Hematopoietic multipotent progenitor cell treated with erythropoietin and hydrocortisone succinate and interleukin-3 and kit ligand, for 15 days (in vitro differentiated cells): ENCODE measurements at regions not wholly inside any gene's neighbourhood (a gene's known extent, or its start where the extent isn't known, plus 50 kb on each side); places are given as distances from the start of the nearest gene placed in this dataset.
"Not testable (repeated sequence)": the region's sequence is repeated elsewhere in the genome, so short reads cannot be mapped to it uniquely, and the experiment has no call there.

Source experiments
- DNase-seq: peaks from one replicate; pipeline ENCODE4 v3.0.0-alpha.2; 2015; ENCODE audit warnings: low spot score

DNA sequence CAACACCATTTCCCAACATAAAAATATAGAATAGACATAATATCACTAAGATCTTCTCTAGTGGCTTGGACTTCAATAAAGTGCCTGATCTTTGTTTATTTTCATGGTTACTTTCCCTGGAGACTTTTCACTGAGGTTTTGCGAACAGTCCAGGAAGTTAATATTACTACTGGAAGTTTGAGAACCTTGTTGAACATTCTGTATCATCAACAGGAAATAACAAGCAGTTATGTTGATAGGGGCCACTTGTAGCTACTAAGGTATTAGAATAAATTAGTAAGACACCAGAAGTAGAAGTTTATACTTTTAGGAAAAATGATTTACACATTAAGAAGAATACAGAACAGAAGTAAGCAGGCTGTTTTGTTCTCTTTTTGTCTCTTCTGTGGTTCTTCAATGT lies 180.2 kb downstream of the TFAP2B start:
- no peak for DNase-seq

DNA sequence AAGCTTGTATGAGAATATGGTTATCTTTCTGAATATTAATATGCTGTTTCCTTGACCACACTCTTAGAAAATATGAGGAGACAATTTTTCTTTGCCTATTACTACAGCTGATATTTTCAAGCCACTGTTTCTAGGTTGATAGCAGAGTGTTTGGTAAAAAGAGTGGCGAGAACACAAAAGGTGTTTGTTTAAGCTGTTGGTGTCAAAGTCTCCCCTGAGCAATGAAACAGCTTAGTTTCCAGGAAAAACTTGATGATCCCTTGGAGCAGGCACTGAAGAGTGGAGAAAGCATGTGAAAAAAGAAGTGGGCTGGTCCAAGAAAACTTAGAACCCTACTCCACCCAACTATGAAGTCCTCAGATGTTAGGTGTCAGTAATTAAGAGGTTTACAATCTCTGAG lies 182.7 kb downstream of the TFAP2B start:
- DNase-seq: no peak

DNA sequence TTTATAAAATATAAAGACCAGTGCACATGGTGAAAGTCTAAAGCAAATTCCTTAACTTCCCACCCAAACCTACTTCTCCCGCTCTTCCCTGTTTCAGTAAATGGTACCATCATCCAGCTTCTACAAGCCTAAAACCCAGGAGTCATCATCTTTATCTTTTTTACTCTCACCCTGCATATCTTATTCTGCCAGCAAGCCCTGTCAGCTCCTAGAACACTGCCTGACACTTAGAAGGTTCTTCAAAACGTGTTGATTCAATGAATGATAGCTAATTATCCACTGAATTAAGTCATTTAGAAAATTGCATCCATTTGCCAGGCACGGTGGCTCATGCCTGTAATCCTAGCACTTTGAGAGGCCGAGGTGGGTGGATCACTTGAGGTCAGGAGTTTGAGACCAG lies 185.7 kb downstream of the TFAP2B start:
- no peak for DNase-seq

DNA sequence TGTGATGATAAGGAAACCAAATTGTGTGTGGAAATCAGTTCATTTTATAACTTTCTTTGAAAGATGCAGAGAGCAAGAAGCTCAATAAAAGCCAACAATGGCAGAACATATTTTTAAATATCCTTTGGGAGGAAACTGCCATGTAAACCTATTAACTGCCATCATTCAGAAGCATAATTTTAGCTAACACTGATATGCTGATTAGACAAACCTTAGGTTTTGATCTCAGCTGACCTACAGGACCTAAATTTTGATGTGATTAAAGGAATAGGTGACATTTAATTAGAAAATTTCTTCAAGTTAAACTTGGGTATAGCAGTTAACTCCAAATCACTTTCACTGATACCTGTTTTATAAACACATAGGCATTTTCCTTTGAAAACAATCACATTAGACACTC lies 187.1 kb downstream of the TFAP2B start:
- no peak for DNase-seq

DNA sequence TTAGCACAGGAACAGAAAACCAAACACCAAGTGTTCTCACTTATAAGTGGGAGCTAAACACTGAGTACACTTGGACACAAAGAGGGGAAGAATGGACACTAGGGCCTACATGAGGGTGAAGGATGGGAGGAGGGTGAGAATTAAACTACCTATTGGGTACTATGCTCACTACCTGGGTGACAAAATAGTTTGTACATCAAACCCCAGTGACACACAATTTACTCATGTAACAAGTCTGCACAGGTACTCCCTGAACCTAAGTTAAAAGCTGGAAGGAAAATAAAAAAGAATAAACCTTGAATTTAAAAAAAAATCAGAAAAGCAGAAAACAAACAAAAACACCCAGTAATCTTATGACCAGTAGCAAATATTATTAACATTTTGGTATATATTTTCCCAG lies 188.6 kb downstream of the TFAP2B start:
- no peak for DNase-seq

DNA sequence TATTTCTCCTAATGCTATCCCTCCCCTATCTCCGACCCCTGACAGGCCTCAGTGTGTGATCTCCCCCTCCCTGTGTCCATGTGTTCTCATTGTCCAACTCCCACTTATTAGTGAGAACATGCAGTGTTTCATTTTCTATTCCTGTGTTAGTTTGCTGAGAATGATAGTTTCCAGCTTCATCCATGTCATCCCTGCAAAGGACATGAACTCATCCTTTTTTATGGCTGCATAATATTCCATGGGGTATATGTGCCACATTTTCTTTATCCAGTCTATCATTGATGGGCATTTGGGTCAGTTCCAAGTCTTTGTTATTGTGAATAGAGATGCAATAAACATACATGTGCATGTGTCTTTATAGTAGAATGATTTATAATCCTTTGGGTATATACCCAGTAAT lies 190.0 kb downstream of the TFAP2B start:
- DNase-seq: not testable (repeated sequence)

DNA sequence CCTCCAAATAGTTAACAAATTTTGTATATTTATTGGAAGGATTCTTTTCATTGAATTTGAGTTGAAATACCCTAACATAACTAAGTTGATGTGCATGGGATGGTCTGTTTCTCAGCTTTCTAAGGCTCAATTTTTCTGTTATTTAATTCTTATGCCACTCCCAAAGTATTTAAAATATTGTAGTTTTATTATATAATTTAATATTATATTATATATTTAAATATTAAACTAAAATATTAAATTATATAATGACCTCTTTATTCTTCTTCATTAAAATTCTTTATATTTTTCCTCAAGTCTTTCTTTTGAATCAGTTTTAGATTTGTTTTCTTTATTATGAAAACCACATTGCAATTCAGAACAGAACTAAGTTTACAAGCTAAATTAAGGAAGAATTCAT lies 194.7 kb downstream of the TFAP2B start:
- DNase-seq: no peak

DNA sequence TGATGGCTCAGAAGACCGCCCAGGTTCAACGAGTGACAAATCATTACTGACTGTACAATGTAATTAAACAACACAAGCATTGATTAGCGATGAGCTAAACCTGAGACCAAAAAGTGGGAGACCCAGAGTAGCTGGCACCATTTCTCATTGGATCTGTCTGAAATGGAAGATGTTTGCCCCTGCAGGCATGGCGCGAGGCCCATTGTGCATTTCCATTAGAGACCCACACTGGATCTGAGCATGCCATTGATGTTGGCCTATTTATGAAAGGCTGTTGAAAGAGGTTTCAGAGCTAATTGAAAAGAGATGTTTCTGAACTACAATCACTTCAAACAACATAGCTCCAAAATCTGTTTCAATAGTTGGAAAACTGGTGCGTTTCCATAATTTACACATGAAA lies 196.7 kb downstream of the TFAP2B start:
- DNase-seq: no peak

DNA sequence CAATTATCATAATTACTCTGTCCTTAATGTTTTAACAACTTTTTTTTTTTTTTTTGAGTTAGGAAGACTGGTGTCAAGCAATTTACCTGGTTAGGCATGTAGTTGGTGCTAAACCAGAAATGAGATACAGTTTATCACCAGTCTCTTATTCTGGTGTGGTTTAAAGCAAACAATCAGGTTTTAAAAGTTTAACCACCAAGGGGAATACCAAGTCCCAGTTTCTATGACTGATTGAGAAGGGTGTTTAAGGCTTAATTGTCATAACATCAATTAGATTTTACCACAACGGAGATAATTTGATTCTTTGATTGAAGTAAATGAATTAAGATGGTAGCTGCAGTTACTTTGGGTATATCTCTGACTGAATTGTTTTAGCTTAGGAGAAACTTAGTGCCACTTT lies 197.8 kb downstream of the TFAP2B start:
- DNase-seq: no peak

DNA sequence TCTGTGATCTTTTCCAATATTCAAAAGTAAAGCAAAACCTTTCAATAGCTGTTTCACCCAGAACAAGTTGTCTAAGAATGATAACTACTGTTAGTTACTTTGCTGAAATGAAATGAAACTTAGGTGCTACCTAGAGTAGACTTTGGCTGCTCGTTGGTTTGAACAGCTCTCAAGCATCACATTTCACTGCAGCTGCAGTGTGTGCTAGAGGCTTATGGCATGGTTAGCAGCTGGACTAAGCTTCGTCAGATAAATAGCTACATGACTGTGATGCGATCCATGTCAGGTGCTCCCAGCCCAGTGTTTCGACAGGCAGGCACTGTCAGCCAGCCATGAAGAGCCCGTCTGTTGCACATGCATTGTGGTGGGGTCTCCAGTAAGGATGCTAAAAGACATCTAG lies 201.1 kb downstream of the TFAP2B start:
- DNase-seq: no peak

DNA sequence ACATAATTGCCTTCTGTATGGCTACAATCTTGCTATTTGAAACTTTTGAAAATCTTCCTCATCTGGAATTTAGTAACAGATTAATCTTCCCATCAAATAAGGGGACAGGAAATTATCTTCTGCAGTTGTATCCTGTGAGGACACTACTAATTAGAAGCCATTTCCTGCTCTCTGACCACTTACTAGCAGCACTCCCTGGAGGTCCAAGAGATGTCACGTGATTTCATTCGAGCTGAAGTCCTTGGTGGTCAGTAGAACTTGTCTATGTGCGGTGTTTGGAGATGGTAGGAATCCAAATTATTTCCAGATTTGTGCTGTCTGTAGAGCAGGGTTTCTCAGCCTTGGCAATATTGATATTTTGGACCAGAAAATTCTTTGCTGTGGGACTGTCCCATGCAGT lies 202.5 kb downstream of the TFAP2B start:
- DNase-seq: no peak

DNA sequence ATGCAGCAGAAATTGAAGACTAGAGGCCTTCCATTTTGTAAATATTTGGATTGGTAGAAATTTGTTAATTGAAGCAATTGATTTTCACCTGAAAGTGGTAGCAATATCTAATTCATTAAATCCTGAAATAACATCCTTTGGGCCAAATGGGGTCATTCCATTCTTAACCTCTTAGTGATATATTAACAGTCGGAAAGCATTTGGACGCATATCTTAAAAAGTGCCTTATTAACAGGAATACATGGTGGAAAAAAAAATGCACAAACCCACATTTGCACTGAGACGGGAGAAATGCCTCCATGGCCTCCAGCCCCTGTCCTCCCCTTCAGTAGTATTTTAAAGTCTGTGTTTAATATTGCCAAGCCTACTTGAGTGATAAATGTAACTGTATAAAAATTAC lies 205.5 kb downstream of the TFAP2B start:
- no peak for DNase-seq

DNA sequence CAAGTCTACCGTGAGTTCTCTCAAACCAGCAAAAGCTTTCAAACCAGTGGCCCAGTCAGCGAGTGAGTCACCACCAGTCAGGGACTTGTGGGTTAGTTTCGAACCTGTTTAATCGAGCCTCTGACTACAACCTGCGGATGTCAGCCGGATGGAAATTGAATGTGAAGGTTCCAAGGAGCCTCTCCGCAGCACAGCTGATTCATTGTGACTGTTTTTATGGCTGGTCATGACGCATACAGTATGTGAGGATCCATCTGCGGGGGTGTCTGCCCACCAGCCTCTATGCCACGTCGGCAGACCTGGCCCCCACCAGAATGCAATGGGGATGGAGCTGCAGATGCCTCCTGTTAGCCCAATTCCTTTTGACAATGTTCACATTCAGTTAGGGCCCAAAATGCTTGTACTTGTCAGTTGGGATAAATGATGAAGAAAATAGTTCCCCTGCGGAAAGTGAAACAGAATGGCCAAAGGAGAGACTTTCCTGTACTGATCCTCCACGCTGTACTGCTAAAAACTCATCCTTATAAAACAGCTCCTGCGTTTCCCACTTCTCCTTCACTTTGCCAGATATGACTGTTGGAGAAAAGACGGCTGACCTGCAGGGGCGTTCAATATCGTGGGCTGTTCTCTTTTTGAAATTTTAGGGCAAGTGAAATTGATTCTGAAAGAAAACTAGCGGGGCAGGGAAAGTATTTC lies 206.6 kb downstream of the TFAP2B start:
- DNase-seq: no peak

DNA sequence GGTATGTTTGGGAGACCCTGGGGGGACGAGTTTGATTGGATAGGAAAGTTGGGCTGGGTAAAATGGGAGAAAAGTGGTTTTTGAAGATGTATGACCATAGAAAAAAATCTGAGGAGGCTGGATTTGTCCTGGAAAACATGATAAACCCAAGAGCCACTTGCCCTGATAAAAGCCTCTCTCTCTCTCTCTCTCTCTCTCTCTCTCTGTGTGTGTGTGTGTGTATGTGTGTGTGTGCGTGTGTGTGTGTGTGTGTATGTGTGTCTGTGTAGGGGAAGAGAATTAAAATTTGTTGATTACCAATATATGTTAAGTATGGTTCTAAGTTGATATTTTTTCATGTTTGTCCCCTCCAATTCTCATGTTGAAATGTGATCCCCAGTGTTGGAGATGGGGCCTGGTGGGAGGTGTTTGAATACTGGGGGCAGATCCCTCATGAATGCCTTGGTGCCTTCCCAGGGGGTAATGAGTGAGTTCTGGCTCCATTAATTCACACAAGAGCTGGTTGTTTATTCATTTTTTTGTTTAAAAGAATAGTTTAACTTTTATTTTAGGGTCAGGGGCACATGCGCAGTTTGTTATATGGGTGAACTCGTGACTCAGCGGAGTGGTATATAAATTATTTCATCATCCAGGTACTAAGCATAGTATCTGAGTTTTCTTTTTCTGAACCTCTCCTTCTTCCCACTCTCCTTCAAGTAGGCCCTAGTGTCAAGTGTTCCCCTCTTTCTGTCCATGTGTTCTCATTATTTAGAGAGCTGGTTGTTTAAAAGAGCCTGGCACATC lies 208.8 kb downstream of the TFAP2B start:
- no peak for DNase-seq

DNA sequence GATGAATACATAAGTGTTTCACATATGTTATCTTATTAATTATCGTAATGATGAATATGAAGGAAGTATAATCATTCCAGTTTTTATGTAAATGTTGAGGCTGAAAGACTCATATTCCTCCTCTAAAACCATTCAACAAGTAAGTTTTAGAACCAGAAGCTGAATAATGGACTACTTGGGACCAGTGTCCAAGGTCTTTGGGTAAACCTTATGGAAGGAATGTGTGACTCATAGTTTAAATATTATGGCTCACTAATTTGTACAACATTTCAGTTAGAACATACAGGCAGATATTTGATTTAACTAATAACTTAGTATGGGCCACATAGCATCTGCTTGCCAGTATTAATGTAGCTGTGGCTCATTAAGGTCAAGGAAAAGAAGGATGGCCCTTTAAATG lies 209.6 kb downstream of the TFAP2B start:
- no peak for DNase-seq

DNA sequence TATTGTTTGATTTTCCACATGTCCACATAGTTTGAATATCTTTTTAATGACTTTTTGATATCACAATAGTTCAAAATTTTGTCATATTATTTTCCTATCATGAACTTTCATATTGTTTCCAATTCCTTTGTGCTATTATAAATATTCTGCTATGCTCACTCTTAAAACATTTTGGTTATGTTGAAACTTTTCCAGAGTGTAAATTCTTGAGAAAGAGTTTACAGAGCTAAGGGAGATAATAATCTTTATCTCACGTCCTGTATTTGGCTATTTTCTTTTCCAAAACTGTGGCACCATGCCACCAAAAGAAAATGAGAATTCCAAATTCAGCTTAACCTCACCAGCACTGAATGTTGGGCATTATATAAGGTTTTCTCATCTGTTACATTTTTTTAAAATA lies 210.9 kb downstream of the TFAP2B start:
- no peak for DNase-seq

DNA sequence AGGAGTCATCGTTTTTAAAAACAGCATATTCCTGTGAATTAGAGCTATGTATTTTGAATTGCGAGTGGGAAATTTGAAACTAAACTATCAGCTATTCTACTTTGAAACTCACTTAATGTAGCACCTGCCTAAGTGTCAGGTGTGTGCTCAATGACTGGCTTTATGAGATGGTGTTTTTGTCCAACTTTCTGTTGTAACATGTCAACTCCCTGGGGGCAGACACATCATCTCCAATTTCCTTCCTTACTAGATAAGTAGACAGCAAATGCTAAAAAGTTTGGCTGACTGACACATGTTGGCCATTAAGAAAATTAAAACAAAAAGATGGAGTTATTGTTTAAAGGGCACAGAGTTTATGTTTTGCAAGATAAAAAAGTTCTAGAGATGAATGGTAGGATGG lies 226.9 kb downstream of the TFAP2B start:
- DNase-seq: no peak

DNA sequence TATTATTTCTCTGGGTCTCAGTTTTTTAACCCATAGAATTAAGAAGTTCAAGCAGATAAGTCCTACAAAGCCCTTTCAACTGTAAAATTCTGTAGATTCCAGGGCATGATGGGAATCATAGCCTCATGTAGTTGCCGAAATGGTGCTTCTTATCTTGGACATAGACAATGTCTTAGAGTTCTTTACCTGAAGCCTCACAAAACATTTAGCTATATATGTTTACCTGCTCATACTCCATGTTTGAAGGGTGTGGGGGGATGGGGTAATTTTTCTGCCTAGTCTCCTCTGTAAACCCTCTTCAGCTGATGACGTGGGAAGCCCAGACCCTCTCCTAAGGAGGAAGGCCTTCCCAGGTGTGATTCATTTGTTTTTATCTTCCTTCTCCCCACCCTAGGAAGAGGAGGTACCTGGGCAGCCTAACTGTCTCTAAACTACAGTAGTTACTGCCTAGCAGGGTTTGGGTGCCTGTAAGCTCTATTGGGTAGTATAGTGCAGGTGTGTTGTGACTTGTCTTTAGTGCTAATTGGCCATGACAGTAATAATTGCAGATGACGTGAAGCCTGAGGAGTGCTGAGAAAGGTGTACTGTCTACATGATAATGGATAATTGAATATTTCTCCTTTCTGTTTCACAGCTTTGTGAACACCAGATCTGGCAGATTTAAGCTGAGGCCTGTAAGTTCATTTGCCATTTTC lies 230.8 kb downstream of the TFAP2B start:
- no peak for DNase-seq

DNA sequence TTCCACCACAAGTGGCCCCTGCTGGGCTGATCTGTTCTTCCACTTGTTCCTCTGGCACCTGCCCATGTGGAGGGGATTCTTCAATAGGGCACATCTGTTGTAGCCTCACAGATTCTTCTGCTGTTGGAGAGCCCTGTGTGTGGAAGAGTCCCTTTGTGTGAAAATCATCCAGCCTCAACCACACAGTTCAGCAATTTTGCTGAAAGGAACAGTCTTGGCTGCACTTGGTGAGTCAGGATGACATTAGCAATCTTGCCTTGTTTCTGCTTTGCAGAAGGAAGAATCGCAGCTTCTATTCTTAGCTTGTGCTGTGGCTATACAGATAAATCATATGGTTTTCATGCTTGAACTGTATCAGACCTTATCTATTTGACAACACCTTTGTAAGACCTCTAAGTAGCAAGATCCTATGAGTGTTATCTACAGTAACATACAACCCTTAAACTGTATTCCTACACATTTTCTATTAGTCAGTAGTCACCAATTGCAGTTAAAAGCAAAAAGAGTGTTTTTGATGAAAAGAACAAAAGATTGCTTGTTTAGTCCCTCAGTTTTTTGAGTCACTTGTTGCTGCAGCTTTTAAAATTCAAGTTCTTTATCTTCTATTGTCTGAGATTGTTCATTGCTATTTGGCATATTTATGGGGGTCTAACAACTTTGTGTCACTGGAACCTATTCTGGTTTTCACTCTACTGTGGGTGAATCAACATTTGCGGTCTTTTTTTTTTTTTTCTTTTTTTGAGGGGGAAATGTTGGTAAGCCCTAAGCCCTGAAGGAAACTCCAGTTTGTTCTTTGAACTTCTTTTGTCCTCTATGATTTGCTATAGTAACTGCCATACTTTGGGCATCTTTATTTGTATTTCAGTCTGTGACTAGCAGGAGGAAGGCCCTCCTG lies 231.6 kb downstream of the TFAP2B start:
- DNase-seq: no peak

DNA sequence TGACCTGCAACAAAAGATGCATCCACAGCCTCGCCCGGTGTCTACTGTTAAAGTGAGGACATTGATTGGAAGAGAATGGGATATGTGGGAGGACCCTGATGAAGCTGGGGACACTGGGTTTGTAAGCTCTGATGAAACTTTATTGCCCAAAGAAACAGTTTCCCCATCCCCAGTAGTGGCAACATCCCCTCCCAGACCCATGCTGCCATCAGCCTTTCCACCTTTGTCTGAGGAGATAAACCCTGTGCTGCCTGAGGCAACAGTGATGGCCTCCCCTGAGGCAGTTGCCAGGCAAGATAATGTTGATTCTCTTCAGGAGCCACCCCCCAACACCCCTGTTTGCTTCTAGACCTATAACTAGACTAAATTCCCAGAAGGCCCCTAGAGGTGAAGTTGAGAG lies 234.0 kb downstream of the TFAP2B start:
- DNase-seq: not testable (repeated sequence)

DNA sequence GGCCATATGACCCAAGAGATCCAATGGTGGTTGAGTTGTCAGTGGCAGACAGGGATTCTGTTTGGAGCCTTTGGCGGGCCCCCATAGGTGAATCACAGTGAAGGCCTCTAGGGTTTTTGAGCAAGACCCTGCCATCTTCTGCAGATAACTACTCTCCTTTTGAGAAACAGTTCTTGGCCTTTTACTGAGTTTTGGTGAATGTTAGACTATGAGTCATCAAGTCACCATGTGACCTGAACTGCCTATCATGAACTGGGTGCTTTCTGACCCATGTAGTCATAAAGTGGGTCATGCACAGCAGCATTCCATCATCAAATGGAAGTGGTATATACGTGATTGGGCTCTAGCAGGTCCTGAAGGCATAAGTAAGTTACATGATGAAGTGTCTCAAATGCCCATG lies 236.6 kb downstream of the TFAP2B start:
- DNase-seq: not testable (repeated sequence)

DNA sequence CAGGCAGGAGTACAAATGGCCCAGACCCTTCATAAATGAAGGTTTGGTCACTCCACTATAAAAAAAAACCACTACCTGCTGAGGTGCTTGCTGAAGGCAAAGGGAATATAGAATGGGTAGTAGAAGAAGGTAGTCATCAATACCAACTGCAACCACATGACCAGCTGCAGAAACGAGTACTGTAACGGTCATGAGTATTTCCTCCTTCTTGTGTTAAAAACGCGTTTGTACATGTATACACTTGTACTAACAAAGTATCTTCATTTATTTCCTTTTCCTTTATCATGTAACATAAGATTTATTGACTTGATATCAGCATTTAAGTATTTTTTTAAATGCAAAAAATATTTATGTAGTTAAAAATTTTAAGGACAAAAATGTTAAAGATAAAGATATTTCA lies 238.6 kb downstream of the TFAP2B start:
- no peak for DNase-seq
